Testis (tissue), 2 donors: ENCODE measurements at regions not wholly inside any gene's neighbourhood (a gene's known extent, or its start where the extent isn't known, plus 50 kb on each side); places are given as distances from the start of the nearest gene placed in this dataset.
"Not testable (repeated sequence)": the region's sequence is repeated elsewhere in the genome, so short reads cannot be mapped to it uniquely, and the experiment has no call there.

ENCODE experiments used
- DNase-seq: peaks from one replicate; pipeline ENCODE4 v3.0.0-alpha.2; 2019
- H3K27ac ChIP-seq, 2 donors: fragments of 200-600 bp; sonication (generic); one replicate each; pipeline ENCODE4 v1.5.1; 2019
- H3K27me3 ChIP-seq: fragments of 200-600 bp; sonication (generic); one replicate; pipeline ENCODE4 v1.5.1; 2019
- H3K36me3 ChIP-seq: fragments of 200-600 bp; sonication (generic); one replicate; pipeline ENCODE4 v1.5.1; 2017; ENCODE audit warnings: low read depth; ENCODE audit errors: missing control alignments
- H3K4me1 ChIP-seq: fragments of 200-600 bp; sonication (generic); one replicate; pipeline ENCODE4 v1.5.1; 2019
- H3K4me3 ChIP-seq, 2 donors: fragments of 200-600 bp; sonication (generic); one replicate each; pipeline ENCODE4 v1.5.1; 2017 to 2019
- H3K9me3 ChIP-seq: fragments of 200-600 bp; sonication (generic); one replicate; pipeline ENCODE4 v1.5.1; 2017
- CTCF ChIP-seq, 3 experiments: fragments of 450-650 bp in 2 of 3; fragments of 200-600 bp in 1 of 3; sonication (generic) in 1 of 3; IDR thresholded peaks; one replicate each; pipeline ENCODE4 v1.5.1; 2016 to 2019; ENCODE audit warnings: antibody characterized with exemption in 3 of 3, mild to moderate bottlenecking in 2 of 3, moderate library complexity in 1 of 3
- POLR2A ChIP-seq: fragments of 450-650 bp; IDR thresholded peaks from one replicate; pipeline ENCODE4 v1.6.1; 2017; ENCODE audit warnings: antibody characterized with exemption, mild to moderate bottlenecking, moderate library complexity
- WGBS, 2 donors: methylation state at CpG; one replicate each; pipeline ENCODE4 v1.1.5; 2018; 5-methylcytosine and 5-hydroxymethylcytosine counted together
- intact Hi-C: fragments of 100-400 bp; cut with DNase I; formaldehyde crosslinking; loops from one replicate; pipeline ENCODE4 v1.15.1; 2023; ENCODE audit warnings: low total_unique reads

- Histone ChIP-seq H3K27ac (no peak overlapping the region), H3K4me1 (no peaks in the 10 kb centered on the region), H3K9me3 (no peaks in the 10 kb centered on the region), H3K4me3 (no peak overlapping the region), H3K27me3 (no peaks in the 10 kb centered on the region), H3K36me3 (no peaks in the 10 kb centered on the region)
- DNase-seq, result no peak
- intact Hi-C loops, result no loop called here
- WGBS, 2 donors, result 62 to 75% methylated on average over 5 of the region's 5 CpGs
- no peak for TF ChIP-seq CTCF (IDR thresholded peaks at IDR 0.05)
Measured at GRCh38 chr3:74003734-74004133, 379.0 kb upstream of the PDZRN3 start.

- no peaks in the 10 kb centered on the region for H3K9me3 ChIP-seq
- H3K27me3 ChIP-seq, result no peaks in the 10 kb centered on the region
- no peak overlapping the region for H3K4me3 ChIP-seq
- no peak for DNase-seq
- H3K36me3 ChIP-seq, result no peaks in the 10 kb centered on the region
- no peak for TF ChIP-seq CTCF (IDR thresholded peaks at IDR 0.05)
- no peak for TF ChIP-seq POLR2A
- 70% methylated on average over 2 of the region's 2 CpGs for WGBS, 2 donors
- no peaks in the 10 kb centered on the region for H3K4me1 ChIP-seq
- H3K27ac ChIP-seq, result no peak overlapping the region
- intact Hi-C loops, result no loop called here
Measured at GRCh38 chr3:74001436-74001835, 376.7 kb upstream of the PDZRN3 start.

- TF ChIP-seq CTCF (IDR thresholded peaks at IDR 0.05) (no peak), POLR2A (no peak)
- DNase-seq, result no peak
- H3K9me3 ChIP-seq, result no peaks in the 10 kb centered on the region
- H3K27ac ChIP-seq, result no peak overlapping the region
- WGBS, 2 donors, result 60 to 61% methylated on average over 1 of the region's 1 CpG
- H3K4me1 ChIP-seq, result no peaks in the 10 kb centered on the region
- H3K27me3 ChIP-seq, result no peaks in the 10 kb centered on the region
- no peaks in the 10 kb centered on the region for H3K36me3 ChIP-seq
- intact Hi-C loops, result no loop called here
- no peak overlapping the region for H3K4me3 ChIP-seq
Measured at GRCh38 chr3:74000725-74001124, 376.0 kb upstream of the PDZRN3 start.

GRCh38 chr3:73999501-73999900, 374.8 kb upstream of the PDZRN3 start:
- DNase-seq, result no peak
- H3K4me3 ChIP-seq, result no peak overlapping the region
- intact Hi-C loops, result no loop called here
- H3K27me3 ChIP-seq, result no peaks in the 10 kb centered on the region
- whole genome bisulfite sequencing, 2 donors, result 90 to 93% methylated on average over 1 of the region's 1 CpG
- H3K4me1 ChIP-seq, result no peaks in the 10 kb centered on the region
- no peak for TF ChIP-seq POLR2A
- TF ChIP-seq CTCF (IDR thresholded peaks at IDR 0.05), result no peak
- no peaks in the 10 kb centered on the region for H3K9me3 ChIP-seq
- no peaks in the 10 kb centered on the region for H3K36me3 ChIP-seq
- no peak overlapping the region for H3K27ac ChIP-seq

GRCh38 chr3:73990691-73991090, 365.9 kb upstream of the PDZRN3 start:
- DNase-seq, intact Hi-C loops, H3K36me3 ChIP-seq, H3K27me3 ChIP-seq, H3K4me1 ChIP-seq, H3K27ac ChIP-seq, H3K9me3 ChIP-seq, H3K4me3 ChIP-seq: not testable (repeated sequence)
- WGBS, 2 donors, result 92 to 96% methylated on average over 19 of the region's 19 CpGs
